GM19043 (cell line): ENCODE measurements at regions not wholly inside any gene's neighbourhood (a gene's known extent, or its start where the extent isn't known, plus 50 kb on each side); places are given as distances from the start of the nearest gene placed in this dataset.

Experiments used
- ATAC-seq: cut with Tn5 transposase; IDR thresholded peaks from one replicate; pipeline ENCODE4 v1.9.1; 2021; ENCODE audit warnings: low read depth; ENCODE audit not compliant: unreplicated experiment

- no peak for ATAC-seq
Measured at GRCh38 chr20:50297498-50298376, 107.1 kb downstream of the CEBPB start.

- ATAC-seq: no peak
Measured at GRCh38 chr20:50298554-50299324, 108.1 kb downstream of the CEBPB start.

- ATAC-seq: no peak
Measured at GRCh38 chr20:50299325-50299629, 108.6 kb downstream of the CEBPB start.

GRCh38 chr20:50301165-50301564, 110.5 kb downstream of the CEBPB start:
- ATAC-seq: no peak

- no peak for ATAC-seq
Measured at GRCh38 chr20:50301712-50302111, 111.1 kb downstream of the CEBPB start.

GRCh38 chr20:50302341-50303057, 111.9 kb downstream of the CEBPB start:
- no peak for ATAC-seq

- no peak for ATAC-seq
Measured at GRCh38 chr20:50303573-50304500, 113.2 kb downstream of the CEBPB start.

- ATAC-seq: no peak
Measured at GRCh38 chr20:50304501-50304856, 113.8 kb downstream of the CEBPB start.

- no peak for ATAC-seq
Measured at GRCh38 chr20:50304923-50305635, 114.4 kb downstream of the CEBPB start.

GRCh38 chr20:50305636-50306477, 115.2 kb downstream of the CEBPB start:
- no peak for ATAC-seq

GRCh38 chr20:50306478-50307423, 116.1 kb downstream of the CEBPB start:
- ATAC-seq: no peak

- ATAC-seq: no peak
Measured at GRCh38 chr20:50308166-50308512, 117.5 kb downstream of the CEBPB start.

- no peak for ATAC-seq
Measured at GRCh38 chr20:50308513-50309279, 118.1 kb downstream of the CEBPB start.

GRCh38 chr20:50309280-50309763, 118.7 kb downstream of the CEBPB start:
- ATAC-seq: no peak

- ATAC-seq: no peak
Measured at GRCh38 chr20:50309764-50310672, 119.4 kb downstream of the CEBPB start.

- no peak for ATAC-seq
Measured at GRCh38 chr20:50310673-50311051, 120.0 kb downstream of the CEBPB start.
